ENCODE measurements at regions not wholly inside any gene's neighbourhood (a gene's known extent, or its start where the extent isn't known, plus 50 kb on each side); places are given as distances from the start of the nearest gene placed in this dataset.

DNA sequence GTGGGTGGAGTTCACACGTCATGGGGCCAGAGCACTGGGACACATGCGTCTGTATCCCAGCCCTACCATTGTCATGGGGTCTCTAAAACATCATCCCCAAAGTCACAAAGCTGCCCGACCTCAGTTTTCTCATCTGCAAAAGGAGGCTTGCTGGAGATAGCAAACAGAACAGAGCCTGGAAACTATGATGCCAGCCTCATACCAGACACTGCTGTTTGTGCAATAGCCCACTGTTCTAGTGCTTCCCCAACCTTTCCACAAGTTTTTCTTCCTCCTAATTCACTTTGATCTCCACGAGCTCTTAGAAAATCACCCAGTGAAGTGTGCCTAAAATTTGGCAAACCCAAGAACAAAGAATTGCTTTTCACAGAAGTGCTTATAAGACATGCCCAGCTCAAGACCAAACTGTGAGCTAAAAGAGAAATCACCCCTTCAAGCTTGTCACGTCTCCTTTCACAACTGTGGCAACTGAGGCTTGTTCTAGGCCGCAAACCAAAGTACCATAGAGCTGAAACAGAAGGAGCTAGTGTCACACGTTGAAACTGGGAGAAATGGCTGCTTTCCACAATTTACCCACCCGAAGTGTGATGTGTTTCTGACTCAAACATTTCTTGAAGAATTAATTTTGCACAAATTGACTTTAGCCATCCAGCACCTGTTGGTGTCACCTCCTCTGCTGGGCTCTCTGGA, 162.7 kb upstream of the ID2 start:
- ATAC-seq (no peak), DNase-seq (no peak)
- WGBS, 4 donors = 85 to 93% (median 92%) methylated on average over 8 of the region's 8 CpGs

DNA sequence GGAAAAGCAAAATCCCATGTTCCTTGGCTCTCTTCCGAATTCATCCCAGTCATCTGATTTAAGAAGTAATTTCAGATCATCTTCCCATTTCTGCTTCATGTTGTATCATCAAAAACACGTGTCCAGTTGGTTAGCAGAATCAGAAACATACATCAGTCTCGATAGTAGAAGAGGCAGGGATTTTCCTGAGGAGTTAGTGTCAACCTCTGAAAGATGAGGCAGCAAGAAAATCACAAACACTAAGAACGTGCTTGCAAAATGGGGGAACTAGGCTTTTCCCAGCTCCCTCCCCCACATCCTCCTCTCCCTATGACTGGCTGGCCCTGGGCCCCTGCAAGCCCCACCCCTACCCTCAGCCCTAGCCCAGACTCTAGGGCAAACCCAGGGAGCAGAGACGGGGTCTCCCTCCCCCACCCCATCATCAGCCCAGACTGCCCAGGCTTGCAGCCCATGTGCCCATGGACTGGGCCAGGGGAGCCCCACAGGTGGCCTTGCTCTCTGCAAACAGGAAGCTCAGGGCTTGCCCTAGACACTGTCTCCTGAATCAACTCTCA, 161.0 kb upstream of the ID2 start:
- H3K4me3 ChIP-seq = no peak overlapping the region
- intact Hi-C loops (cut with DNase I) = loop anchor here in 2 of 10 donors (10.0 kb wide), 1 partner anchor 164 kb away; the partner anchor contains the start of gene ID2 (in 2 of the 2)
- H3K4me1 ChIP-seq = peaks cover under 1 to 68% (median 11%) of the 10 kb centered on the region in 12 donors
- DNase-seq (no peak), ATAC-seq (peak in 1 of 4 donors; percentile 40)
- no peaks in the 10 kb centered on the region for H3K9me3 ChIP-seq
- H3K36me3 ChIP-seq = no peaks in the 10 kb centered on the region
- H3K27ac ChIP-seq = peak overlapping the region in 1 of 12 donors; percentile 66
- H3K27me3 ChIP-seq = no peaks in the 10 kb centered on the region
- TF ChIP-seq, protein P1, sequence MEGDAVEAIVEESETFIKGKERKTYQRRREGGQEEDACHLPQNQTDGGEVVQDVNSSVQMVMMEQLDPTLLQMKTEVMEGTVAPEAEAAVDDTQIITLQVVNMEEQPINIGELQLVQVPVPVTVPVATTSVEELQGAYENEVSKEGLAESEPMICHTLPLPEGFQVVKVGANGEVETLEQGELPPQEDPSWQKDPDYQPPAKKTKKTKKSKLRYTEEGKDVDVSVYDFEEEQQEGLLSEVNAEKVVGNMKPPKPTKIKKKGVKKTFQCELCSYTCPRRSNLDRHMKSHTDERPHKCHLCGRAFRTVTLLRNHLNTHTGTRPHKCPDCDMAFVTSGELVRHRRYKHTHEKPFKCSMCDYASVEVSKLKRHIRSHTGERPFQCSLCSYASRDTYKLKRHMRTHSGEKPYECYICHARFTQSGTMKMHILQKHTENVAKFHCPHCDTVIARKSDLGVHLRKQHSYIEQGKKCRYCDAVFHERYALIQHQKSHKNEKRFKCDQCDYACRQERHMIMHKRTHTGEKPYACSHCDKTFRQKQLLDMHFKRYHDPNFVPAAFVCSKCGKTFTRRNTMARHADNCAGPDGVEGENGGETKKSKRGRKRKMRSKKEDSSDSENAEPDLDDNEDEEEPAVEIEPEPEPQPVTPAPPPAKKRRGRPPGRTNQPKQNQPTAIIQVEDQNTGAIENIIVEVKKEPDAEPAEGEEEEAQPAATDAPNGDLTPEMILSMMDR (IDR thresholded peaks at IDR 0.05) = no peak
- no peak for TF ChIP-seq POLR2A (IDR thresholded peaks at IDR 0.05)
- 86 to 92% (median 90%) methylated on average over 5 of the region's 5 CpGs for WGBS, 4 donors

More for the DNA sequence above, 162.7 kb upstream of the ID2 start:
- Histone ChIP-seq H3K4me1 (peaks cover 0 to 72% (median 13%) of the 10 kb centered on the region in 12 donors), H3K27me3 (no peaks in the 10 kb centered on the region), H3K4me3 (no peak overlapping the region), H3K27ac (peak overlapping the region in 1 of 12 donors; percentile 21), H3K9me3 (no peaks in the 10 kb centered on the region), H3K36me3 (no peaks in the 10 kb centered on the region)
- intact Hi-C loops (cut with DNase I) = loop anchor here in 2 of 10 donors (5.0 to 10.0 kb wide), 3 partner anchors 134 to 166 kb away; partner anchors contain the start of gene ID2 (in 1 of the 2)
- TF ChIP-seq, protein P1 (IDR thresholded peaks at IDR 0.05) = no peak

DNA sequence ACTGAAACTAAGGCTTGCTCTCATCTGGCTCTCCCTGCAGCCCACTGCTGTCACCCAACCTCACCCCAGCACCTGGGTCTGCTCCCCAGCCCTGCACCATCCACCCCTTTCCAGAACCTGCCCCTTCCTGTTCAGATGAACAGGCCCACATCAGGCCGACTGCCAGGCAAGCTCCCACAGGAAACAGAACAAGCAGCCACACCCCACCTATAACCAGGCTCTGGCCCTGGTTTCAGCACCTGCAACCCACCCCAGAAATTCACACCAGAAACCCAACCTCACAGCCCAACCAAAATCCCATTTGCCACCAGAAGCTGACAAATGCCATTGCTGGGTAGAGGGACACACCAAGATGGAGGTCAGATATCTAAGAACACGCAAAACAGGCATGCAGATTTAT, 159.2 kb upstream of the ID2 start:
- intact Hi-C loops (cut with DNase I) = loop anchor here in 2 of 10 donors (10.0 kb wide), 1 partner anchor 162 kb away; the partner anchor contains the start of gene ID2 (in 2 of the 2)

DNA sequence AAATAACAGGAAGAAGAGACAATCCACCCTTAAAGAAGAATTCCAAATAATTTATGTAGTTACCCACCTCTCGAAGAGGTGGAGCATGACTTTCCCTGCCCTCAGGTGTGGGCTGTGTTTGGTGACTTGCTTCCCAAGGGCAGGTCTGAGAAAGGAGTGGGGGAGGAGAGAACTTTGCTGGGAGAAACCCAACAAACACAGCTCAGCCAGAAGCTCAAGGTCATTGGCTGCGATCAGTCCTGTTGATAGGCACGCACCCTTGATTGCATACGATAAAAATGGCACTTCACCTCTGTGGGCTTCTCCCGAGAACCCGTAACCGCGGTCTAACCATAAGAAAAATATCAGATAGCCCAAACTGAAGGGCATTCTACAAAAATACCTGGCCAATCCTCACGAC, 157.5 kb upstream of the ID2 start:
- DNase-seq (no peak), ATAC-seq (no peak)
- peaks cover 3 to 59% (median 16%) of the 10 kb centered on the region in 12 donors for H3K4me1 ChIP-seq
- intact Hi-C loops (cut with DNase I) = loop anchor here in 3 of 10 donors (2.0 to 10.0 kb wide), 2 partner anchors 156 to 160 kb away; partner anchors contain the start of gene ID2 (in 2 of the 3)
- H3K27me3 ChIP-seq = no peaks in the 10 kb centered on the region
- H3K9me3 ChIP-seq = no peaks in the 10 kb centered on the region
- WGBS, 4 donors = 94 to 96% (median 95%) methylated on average over 9 of the region's 9 CpGs
- H3K4me3 ChIP-seq = no peak overlapping the region
- H3K27ac ChIP-seq = no peak overlapping the region
- no peak for TF ChIP-seq POLR2A (IDR thresholded peaks at IDR 0.05)
- TF ChIP-seq, protein P1 (IDR thresholded peaks at IDR 0.05) = no peak
- H3K36me3 ChIP-seq = no peaks in the 10 kb centered on the region

More for the DNA sequence above, 159.2 kb upstream of the ID2 start:
- WGBS, 4 donors = 68 to 82% (median 77%) methylated on average over 2 of the region's 2 CpGs
- Histone ChIP-seq H3K4me3 (no peak overlapping the region), H3K27me3 (no peaks in the 10 kb centered on the region), H3K36me3 (no peaks in the 10 kb centered on the region), H3K9me3 (no peaks in the 10 kb centered on the region), H3K27ac (peak overlapping the region in 1 of 12 donors; percentile 33), H3K4me1 (peaks cover 3 to 70% (median 16%) of the 10 kb centered on the region in 12 donors)
- TF ChIP-seq, protein P1 (IDR thresholded peaks at IDR 0.05) = no peak
- no peak for TF ChIP-seq POLR2A (IDR thresholded peaks at IDR 0.05)
- DNase-seq (no peak), ATAC-seq (no peak)

All from heart left ventricle (tissue), 16 donors.